HepG2 (cell line): ENCODE measurements at regions not wholly inside any gene's neighbourhood (a gene's known extent, or its start where the extent isn't known, plus 50 kb on each side); places are given as distances from the start of the nearest gene placed in this dataset.

Source experiments
- ATAC-seq: fragments of 200-7000 bp; cut with Tn5 transposase; 3 replicates; pipeline ENCODE4 v1.9.1; 2020; ENCODE audit warnings: mild to moderate bottlenecking, moderate library complexity
- BruUV-seq: library from RNA; stranded (reverse); fragments of 400-500 nt; replicated peaks from 2 replicates; lab custom pipeline; 2021; lab: Mats Ljungman, UMichigan
- CTCF ChIA-PET: fragments of 300-600 bp; formaldehyde crosslinking; extraction: SDS; loops from one replicate; lab custom pipeline; 2021; ENCODE audit warnings: low total read pairs, inconsistent platforms, low intra/inter-chr PET ratio; lab: Yijun Ruan, JAX
- POLR2A ChIA-PET: fragments of 350-600 bp; sonication (Branson Sonifier 250); formaldehyde crosslinking; loops from one replicate; lab custom pipeline; 2020; ENCODE audit warnings: antibody characterized with exemption, inconsistent platforms; lab: Yijun Ruan, JAX
- DNase-seq: peaks from one replicate; pipeline ENCODE4 v3.0.0-alpha.2; 2015; ENCODE audit warnings: low spot score
- FAIRE-seq: peaks from 3 replicates; lab custom pipeline; 2011; peaks lifted over from hg19 to GRCh38; lab: Jason Lieb, UNC
- H2AFZ ChIP-seq: one replicate; pipeline ENCODE4 v1.6.1; 2011; ENCODE audit warnings: low read length, inconsistent platforms
- H3K27ac ChIP-seq: fragments of 300-600 bp; 3 replicates; pipeline ENCODE4 v1.8.0; 2011; ENCODE audit warnings: mixed run types, mild to moderate bottlenecking, mixed read lengths, low read length, inconsistent platforms; ENCODE audit not compliant: insufficient read depth; ENCODE audit errors: extremely low read length
- H3K27me3 ChIP-seq, 2 experiments: fragments of 200-600 bp in 1 of 2; 2 replicates in 1 of 2; 3 replicates in 1 of 2; pipeline versions ENCODE4 v1.6.0 to v1.8.0; 2011; ENCODE audit warnings: low read length in 2 of 2, mild to moderate bottlenecking in 2 of 2, moderate library complexity in 2 of 2, inconsistent platforms in 1 of 2; ENCODE audit not compliant: insufficient read depth in 2 of 2, control insufficient read depth in 1 of 2
- H3K36me3 ChIP-seq, 2 experiments: fragments of 200-600 bp in 1 of 2; replicated peaks in 1 of 2; 2 replicates in 1 of 2; 3 replicates in 1 of 2; pipeline versions ENCODE4 v1.5.1 to v1.8.0; 2011; ENCODE audit warnings: low read length in 2 of 2, inconsistent platforms in 1 of 2; ENCODE audit not compliant: insufficient read depth in 2 of 2, control insufficient read depth in 1 of 2
- H3K4me1 ChIP-seq: 2 replicates; pipeline ENCODE4 v1.5.1; 2012; ENCODE audit warnings: low read length, inconsistent platforms; ENCODE audit not compliant: insufficient read depth
- H3K4me2 ChIP-seq: 2 replicates; pipeline ENCODE4 v1.6.0; 2011; ENCODE audit warnings: low read depth, low read length, inconsistent platforms
- H3K4me3 ChIP-seq, 3 experiments: fragments of 200-600 bp in 1 of 3; sonication (generic), shearing (Covaris generic) in 1 of 3; replicated peaks in 1 of 3; 2 replicates each; pipeline ENCODE4 v1.5.1; 2011 to 2016; ENCODE audit warnings: low read length in 3 of 3, inconsistent platforms in 2 of 3, low read depth in 2 of 3, mild to moderate bottlenecking in 2 of 3, control low read depth in 1 of 3, mixed read lengths in 1 of 3; ENCODE audit not compliant: insufficient read depth in 1 of 3
- H3K79me2 ChIP-seq: one replicate; pipeline ENCODE4 v1.6.1; 2011; ENCODE audit warnings: low read length, inconsistent platforms; ENCODE audit not compliant: insufficient read depth
- H3K9ac ChIP-seq: 2 replicates; pipeline ENCODE4 v1.6.0; 2011; ENCODE audit warnings: mild to moderate bottlenecking, low read depth, low read length, inconsistent platforms; ENCODE audit not compliant: insufficient read depth
- H3K9me3 ChIP-seq: 2 replicates; pipeline ENCODE4 v1.5.1; 2012; ENCODE audit warnings: mild to moderate bottlenecking, low read length
- H4K20me1 ChIP-seq: 2 replicates; pipeline ENCODE4 v1.6.0; 2011; ENCODE audit warnings: inconsistent platforms, mild to moderate bottlenecking, low read length, moderate library complexity; ENCODE audit not compliant: insufficient read depth
- DNMT1 ChIP-seq: sonication (generic); formaldehyde crosslinking; IDR thresholded peaks from 2 replicates; pipeline ENCODE4 v1.5.1; 2020; ENCODE audit warnings: mild to moderate bottlenecking, missing genetic modification reagents
- ELF1 ChIP-seq: sonication (generic); formaldehyde crosslinking; IDR thresholded peaks from 2 replicates; pipeline ENCODE4 v1.4.0; 2020; ENCODE audit warnings: missing genetic modification reagents
- MEF2D ChIP-seq: sonication (generic); formaldehyde crosslinking; IDR thresholded peaks from 2 replicates; pipeline ENCODE4 v1.5.1; 2020; ENCODE audit warnings: mild to moderate bottlenecking, missing genetic modification reagents
- MEIS2 ChIP-seq: sonication (generic); formaldehyde crosslinking; IDR thresholded peaks from 2 replicates; pipeline ENCODE4 v1.9.0; 2021; ENCODE audit warnings: mild to moderate bottlenecking, missing genetic modification reagents
- MIXL1 ChIP-seq: IDR thresholded peaks from 2 replicates; pipeline ENCODE4 v1.6.1; 2016
- NFE2L1 ChIP-seq: sonication (generic); formaldehyde crosslinking; IDR thresholded peaks from 2 replicates; pipeline ENCODE4 v1.4.0; 2020; ENCODE audit warnings: missing genetic modification reagents, mild to moderate bottlenecking, borderline replicate concordance
- POLR2A ChIP-seq, 2 experiments: IDR thresholded peaks; 2 replicates each; pipeline ENCODE4 v1.6.1; 2011; ENCODE audit warnings: low read depth in 2 of 2, low read length in 2 of 2, mild to moderate bottlenecking in 1 of 2, moderate library complexity in 1 of 2; ENCODE audit not compliant: insufficient read depth in 1 of 2
- RFXAP ChIP-seq: sonication (generic); formaldehyde crosslinking; IDR thresholded peaks from 2 replicates; pipeline ENCODE4 v1.4.0; 2020; ENCODE audit warnings: missing genetic modification reagents, borderline replicate concordance
- TBP ChIP-seq: sonication (generic); formaldehyde crosslinking; IDR thresholded peaks from 2 replicates; pipeline ENCODE4 v1.5.0; 2020; ENCODE audit warnings: missing genetic modification reagents
- TBX2 ChIP-seq: sonication (generic); formaldehyde crosslinking; IDR thresholded peaks from 2 replicates; pipeline ENCODE4 v1.5.0; 2020; ENCODE audit warnings: missing genetic modification reagents, mild to moderate bottlenecking, borderline replicate concordance
- U2AF1 ChIP-seq: fragments of 200-400 bp; formaldehyde crosslinking; optimal IDR thresholded peaks from 2 replicates; pipeline ENCODE3; 2017; ENCODE audit warnings: mild to moderate bottlenecking, low read depth, low read length
- YEATS4 ChIP-seq: sonication (generic); formaldehyde crosslinking; IDR thresholded peaks from 2 replicates; pipeline ENCODE4 v1.4.0; 2020; ENCODE audit warnings: missing genetic modification reagents, borderline replicate concordance
- ZNF234 ChIP-seq: sonication (generic); formaldehyde crosslinking; conservative IDR thresholded peaks from 2 replicates; pipeline ENCODE4 v1.5.1; 2020; ENCODE audit warnings: mild to moderate bottlenecking, missing genetic modification reagents
- ZNF318 ChIP-seq: sonication (generic); formaldehyde crosslinking; IDR thresholded peaks from 2 replicates; pipeline ENCODE4 v1.4.0; 2020; ENCODE audit warnings: mild to moderate bottlenecking, missing genetic modification reagents
- ZNF441 ChIP-seq: sonication (generic); formaldehyde crosslinking; IDR thresholded peaks from 2 replicates; pipeline ENCODE4 v1.7.0; 2021; ENCODE audit warnings: missing genetic modification reagents, borderline replicate concordance
- ZNF75D ChIP-seq: sonication (generic); formaldehyde crosslinking; IDR thresholded peaks from 2 replicates; pipeline ENCODE4 v1.8.1; 2023; ENCODE audit warnings: missing genetic modification reagents, mild to moderate bottlenecking, borderline replicate concordance
- ZNF878 ChIP-seq: sonication (generic); formaldehyde crosslinking; IDR thresholded peaks from 2 replicates; pipeline ENCODE4 v1.8.1; 2023; ENCODE audit warnings: mild to moderate bottlenecking, missing genetic modification reagents, moderate library complexity
- WGBS: methylation state at CpG from one replicate; pipeline ENCODE4 v1.1.6; 2017; ENCODE audit warnings: low lambda C conversion rate; 5-methylcytosine and 5-hydroxymethylcytosine counted together
- in situ Hi-C: cut with HindIII; loops from 2 replicates; pipeline ENCODE4 v1.10.0; 2017; ENCODE audit warnings: low pct_unique_long_range_greater_than_20kb; ENCODE audit not compliant: extremely low pct_ligation_motif_present
- intact Hi-C: fragments of 100-400 bp; cut with micrococcal nuclease; formaldehyde crosslinking; loops from one replicate; pipeline ENCODE4 v1.10.0; 2022; ENCODE audit not compliant: unreplicated experiment

- Histone ChIP-seq H3K4me2 (no peak overlapping the region), H2AFZ (no peak overlapping the region), H4K20me1 (no peaks in the 10 kb centered on the region), H3K9me3 (peaks cover 74% of the 10 kb centered on the region), H3K79me2 (no peaks in the 10 kb centered on the region), H3K36me3 (no peaks in the 10 kb centered on the region), H3K9ac (no peak overlapping the region), H3K27ac (no peak overlapping the region), H3K27me3 (no peaks in the 10 kb centered on the region), H3K4me1 (no peaks in the 10 kb centered on the region), H3K4me3 (no peak overlapping the region)
- no peak for FAIRE-seq
- TF ChIP-seq YEATS4 (CRISPR knock-in tag): no peak
- TF ChIP-seq ZNF318 (CRISPR knock-in tag): no peak
- no peak for TF ChIP-seq MEF2D (CRISPR knock-in tag)
- no peak for TF ChIP-seq ZNF441 (CRISPR knock-in tag)
- TF ChIP-seq POLR2A (IDR thresholded peaks at IDR 0.05; ENCODE audit: insufficient read depth in 1 of 2, low read depth in 2 of 2, low read length in 2 of 2): no peak
- no peak for TF ChIP-seq ZNF878 (CRISPR knock-in tag)
- no peak for TF ChIP-seq RFXAP (CRISPR knock-in tag)
- no peak for TF ChIP-seq ZNF75D
- TF ChIP-seq ZNF234 (CRISPR knock-in tag): no peak
- no peak for TF ChIP-seq NFE2L1 (CRISPR knock-in tag)
- no peak for TF ChIP-seq TBX2 (CRISPR knock-in tag)
- no peak for TF ChIP-seq TBP (CRISPR knock-in tag)
- TF ChIP-seq MIXL1 (CRISPR knock-in tag): no peak
- TF ChIP-seq MEIS2: no peak
- no peak for TF ChIP-seq U2AF1
- no peak for TF ChIP-seq DNMT1 (CRISPR knock-in tag)
- no peak for TF ChIP-seq ELF1
- 0% methylated on average over 4 of the region's 4 CpGs for WGBS
- ChIA-PET POLR2A (no interaction called here), CTCF (no interaction called here)
- no peak for ATAC-seq
- in situ Hi-C loops: no loop called here
- no peak for DNase-seq
- no TSS peak for BruUV-seq
- intact Hi-C loops: no loop called here
Observed at GRCh38 chr7:57642730-57643129, 192.8 kb downstream of the ZNF716 start.
